COLO668 (cell line): ENCODE measurements at regions not wholly inside any gene's neighbourhood (a gene's known extent, or its start where the extent isn't known, plus 50 kb on each side); places are given as distances from the start of the nearest gene placed in this dataset.
"Not testable (repeated sequence)": the region's sequence is repeated elsewhere in the genome, so short reads cannot be mapped to it uniquely, and the experiment has no call there.

Source experiments
- DNase-seq: peaks from one replicate; lab custom pipeline; 2025; ENCODE audit not compliant: unreplicated experiment; lab: John Stamatoyannopoulos, UW

DNA sequence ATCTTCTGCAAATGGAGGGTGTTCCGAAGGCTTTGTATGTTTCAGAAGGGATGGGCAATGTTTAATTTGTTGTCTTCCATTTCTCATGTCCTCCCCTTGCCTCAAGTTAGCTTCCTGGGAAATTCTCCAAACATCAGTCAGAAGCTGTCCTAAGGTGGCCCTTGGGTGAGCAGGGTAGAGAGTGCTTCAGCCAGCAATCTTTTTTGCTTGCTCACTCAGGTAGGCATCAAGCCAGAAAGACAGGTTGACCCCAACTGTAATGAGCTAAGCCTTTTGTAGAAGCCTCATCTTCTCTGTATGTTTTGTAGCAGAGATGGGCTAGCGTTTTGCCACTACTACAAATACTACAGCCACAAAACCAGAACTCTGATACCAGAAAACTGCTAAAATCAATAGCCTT lies 321.5 kb upstream of the FAM78B start:
- DNase-seq = no peak

DNA sequence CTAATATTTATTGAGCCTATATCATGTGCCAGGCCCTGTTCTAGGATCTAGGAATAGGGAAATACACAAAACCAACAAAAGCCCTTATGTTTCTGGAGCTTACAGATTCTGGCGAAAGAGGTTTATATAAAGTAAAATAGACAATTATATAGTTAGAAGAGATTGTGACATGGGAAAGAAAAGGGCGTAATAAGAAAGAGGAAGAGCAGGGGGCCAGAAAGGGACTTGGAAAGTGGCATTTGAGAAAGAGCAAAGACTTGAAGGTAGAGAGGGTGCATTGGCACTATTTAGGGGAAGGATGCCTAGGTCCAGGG lies 322.5 kb upstream of the FAM78B start:
- no peak for DNase-seq

DNA sequence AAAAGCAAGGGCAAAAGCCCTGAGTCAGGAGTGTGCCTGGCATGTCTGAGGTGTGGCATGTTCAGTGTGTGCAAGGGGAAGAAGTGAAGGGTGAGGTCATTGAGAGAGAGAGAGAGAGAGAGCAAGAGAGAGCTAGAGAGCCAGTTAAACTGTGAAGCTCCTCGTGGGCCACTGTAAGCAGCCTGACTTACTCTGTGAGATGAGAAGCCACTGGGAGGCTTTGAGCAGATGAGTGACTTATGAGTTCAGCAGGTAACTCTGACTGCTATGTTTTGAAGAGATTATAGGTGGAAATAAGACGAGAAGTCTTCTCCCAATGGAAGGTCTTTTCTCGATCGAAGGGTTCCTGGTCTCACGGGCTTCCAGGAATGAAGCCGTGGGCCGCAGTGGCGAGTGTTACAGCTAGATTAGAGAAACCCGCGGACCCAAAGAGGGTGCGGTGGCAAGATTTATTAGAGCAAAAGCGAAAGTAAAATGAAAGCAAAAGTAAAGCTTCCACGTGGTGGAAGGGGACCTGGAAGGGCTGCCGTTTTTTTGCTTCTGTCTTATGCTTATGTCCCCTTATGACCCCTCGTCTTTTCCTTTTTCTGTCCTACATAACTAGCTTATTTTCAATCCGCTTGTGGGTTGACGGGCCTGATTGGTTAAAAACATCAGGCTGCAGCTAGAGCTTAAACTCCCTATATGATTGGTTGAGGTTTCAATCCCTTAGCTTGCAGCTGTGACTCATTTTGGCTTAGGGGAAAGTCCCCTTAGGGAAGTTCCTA lies 323.1 kb upstream of the FAM78B start:
- peak; percentile 41 for DNase-seq

DNA sequence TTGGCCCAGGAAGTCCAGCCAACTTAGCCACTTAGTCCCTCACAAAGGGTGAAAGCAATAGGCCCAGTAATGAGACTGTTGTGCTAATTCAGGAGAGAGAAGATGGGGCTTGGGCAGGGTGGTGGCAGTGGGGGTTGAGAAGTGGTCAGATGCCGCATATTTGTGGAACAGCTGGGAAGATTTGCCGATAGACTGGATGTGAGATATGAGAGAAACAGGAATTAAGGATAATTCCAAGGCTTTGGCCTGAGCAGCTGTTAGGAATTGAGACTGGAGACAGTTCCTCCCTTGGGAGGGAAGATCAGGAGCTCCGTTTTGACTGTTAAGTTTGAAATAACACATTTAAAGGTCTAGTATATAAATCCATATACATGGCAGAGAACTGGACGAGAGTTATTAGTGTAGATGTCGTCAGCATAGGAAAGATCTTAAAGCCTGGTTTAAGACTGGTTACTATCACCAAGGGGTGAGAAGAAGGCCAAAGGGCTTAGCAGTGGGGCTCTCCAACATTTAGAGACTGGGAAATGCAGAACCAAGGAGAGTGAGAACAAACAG lies 323.7 kb upstream of the FAM78B start:
- no peak for DNase-seq

- not testable (repeated sequence) for DNase-seq
Measured at GRCh38 chr1:166493765-166494164, 327.0 kb upstream of the FAM78B start.

DNA sequence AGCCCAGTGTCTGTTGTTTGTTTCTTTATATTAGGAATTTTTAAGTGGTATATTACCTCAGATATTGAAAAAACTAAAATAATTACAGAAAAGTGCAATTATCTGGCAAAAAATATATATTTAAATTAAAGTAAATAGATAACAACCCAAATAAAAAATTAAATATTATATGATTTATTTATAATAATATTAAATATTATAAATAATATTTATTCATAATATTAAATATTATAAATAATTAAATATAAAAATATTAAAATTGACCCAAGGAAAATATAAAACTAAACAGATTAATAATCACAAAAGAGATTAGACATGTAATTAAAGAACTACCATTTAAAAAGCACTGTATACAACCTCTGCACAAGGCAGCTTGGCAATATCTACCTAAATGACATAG lies 331.9 kb upstream of the POGK start:
- DNase-seq = no peak

DNA sequence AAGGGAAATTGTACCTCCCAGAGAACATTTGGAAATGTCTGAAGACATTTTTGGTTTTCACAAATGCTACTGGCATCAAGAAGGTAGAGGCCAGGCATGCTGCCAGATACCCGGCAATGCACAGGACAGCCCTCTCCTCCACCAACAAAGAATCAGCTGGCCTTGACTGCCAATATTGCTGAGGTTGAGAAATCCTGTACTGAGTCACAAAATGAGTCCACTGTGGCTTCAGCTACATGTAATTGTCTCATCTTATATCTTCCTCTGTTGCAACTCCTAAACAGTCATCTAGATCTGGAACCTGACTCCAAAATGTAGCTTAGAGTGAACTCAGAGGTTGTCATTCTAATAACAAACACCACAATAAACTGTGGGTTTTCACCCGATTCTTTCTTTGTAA lies 327.5 kb upstream of the POGK start:
- no peak for DNase-seq

- no peak for DNase-seq
Measured at GRCh38 chr1:166514067-166514466, 325.2 kb upstream of the POGK start.

DNA sequence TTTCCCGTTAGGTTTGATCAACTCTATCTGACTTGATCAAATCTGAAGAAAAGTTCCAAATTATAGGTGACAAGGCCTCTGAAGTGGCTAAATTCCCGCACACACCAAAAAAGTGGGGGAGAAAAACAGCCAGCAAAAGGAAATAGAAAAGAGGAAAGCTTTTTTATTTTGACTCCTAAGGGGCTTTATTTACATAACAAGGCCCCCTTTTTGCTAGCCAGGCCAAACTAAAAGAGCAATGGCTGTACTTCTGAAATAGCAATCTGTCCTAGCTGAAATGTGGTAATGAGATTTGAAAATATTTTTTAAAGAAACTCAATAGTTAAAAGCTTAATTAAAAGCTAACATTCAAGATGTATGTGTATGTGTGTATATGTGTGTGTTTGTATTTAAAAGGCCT lies 311.5 kb upstream of the POGK start:
- no peak for DNase-seq

GRCh38 chr1:166538646-166539045 lies 300.6 kb upstream of the POGK start:
- no peak for DNase-seq

GRCh38 chr1:166544036-166544435 lies 295.2 kb upstream of the POGK start:
- no peak for DNase-seq

- DNase-seq = no peak
Measured at GRCh38 chr1:166544561-166544960, 294.7 kb upstream of the POGK start.

DNA sequence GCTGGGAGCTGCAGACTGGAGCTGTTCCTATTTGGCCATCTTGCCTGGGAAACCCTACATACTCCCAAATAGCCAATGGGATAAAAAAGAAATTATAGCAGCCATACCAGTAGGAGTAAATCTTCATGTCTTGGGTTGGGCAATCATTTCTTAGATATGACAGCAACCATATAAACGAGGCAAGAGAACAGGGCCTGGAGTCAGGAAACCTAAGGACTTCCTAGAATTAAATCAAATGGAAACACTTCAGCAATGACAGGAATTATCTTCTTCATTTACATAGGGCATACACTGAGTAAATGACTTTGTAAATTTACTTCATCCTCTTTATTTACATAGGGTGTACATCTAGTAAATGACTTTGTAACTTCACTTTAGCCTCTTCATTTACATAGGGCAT lies 286.6 kb upstream of the POGK start:
- no peak for DNase-seq

DNA sequence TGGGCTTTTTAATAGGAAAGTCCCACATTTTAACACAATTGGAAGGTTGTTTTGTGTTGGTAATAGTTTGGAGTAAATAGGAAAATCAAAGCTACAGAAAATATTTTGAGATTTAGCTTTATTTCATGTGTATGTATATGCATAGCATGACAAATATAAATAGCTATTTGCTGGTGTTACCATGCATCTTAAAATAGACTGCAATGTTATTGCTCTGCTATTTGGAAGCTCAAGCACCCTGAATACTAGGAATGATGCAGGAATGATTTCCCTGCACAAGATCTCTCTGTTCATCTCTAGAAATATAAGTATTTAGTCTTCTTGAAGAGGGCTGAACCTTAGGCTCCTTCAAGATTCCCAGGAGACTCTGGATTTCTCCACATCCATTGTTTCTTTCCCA lies 268.3 kb upstream of the POGK start:
- DNase-seq = no peak

GRCh38 chr1:166573199-166573598 lies 266.1 kb upstream of the POGK start:
- DNase-seq = no peak

- DNase-seq = no peak
Measured at GRCh38 chr1:166579557-166580501, 259.4 kb upstream of the POGK start.

GRCh38 chr1:166588741-166589140 lies 250.5 kb upstream of the POGK start:
- DNase-seq = no peak

GRCh38 chr1:166590161-166590560 lies 249.1 kb upstream of the POGK start:
- DNase-seq = no peak

DNA sequence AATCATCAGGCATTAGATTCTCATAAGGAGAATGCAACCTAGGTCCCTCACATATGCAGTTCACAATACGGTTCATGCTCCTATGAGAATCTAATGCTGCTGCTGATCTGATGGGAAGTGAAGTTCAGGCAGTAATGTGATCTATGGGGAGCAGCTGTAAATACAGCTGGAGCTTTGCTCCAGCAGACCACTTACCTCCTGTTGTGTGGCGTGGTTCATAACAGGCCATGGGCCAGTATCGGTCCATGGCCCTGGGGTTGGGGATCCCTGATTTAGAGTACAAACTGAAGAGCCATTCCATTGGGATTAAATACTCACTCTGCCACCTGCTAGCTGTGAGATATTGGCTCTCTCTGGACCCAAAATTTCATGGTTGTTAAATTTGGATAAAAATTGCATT lies 244.6 kb upstream of the POGK start:
- DNase-seq = no peak

DNA sequence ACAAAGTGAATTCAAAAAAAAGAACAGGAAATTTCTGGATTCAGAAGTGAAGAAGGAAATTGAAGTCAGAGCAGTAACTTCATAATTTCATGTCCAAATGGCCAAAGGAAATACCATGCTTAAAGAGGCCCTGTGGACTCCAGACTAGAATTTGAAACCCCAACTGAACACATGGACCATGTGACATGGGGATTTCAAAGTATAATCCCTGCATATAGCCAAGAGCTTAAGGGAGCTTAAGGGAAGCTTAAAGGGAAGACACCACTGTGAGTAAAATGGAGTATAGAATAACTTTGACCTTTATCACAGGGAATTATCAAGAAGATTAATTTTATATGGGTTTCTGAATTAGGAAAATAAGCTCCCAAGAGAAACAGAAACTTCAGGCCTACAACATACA lies 241.8 kb upstream of the POGK start:
- no peak for DNase-seq

GRCh38 chr1:166600574-166600973 lies 238.7 kb upstream of the POGK start:
- DNase-seq = no peak

- DNase-seq = no peak
Measured at GRCh38 chr1:166601650-166602278, 237.5 kb upstream of the POGK start.
